GM18502 (cell line): ENCODE measurements at regions not wholly inside any gene's neighbourhood (a gene's known extent, or its start where the extent isn't known, plus 50 kb on each side); places are given as distances from the start of the nearest gene placed in this dataset.
A peak's percentile ranks its signal among the peaks of the same experiment; 100 is the strongest.

Experiments used
- ATAC-seq: cut with Tn5 transposase; IDR thresholded peaks from one replicate; pipeline ENCODE4 v1.9.1; 2021; ENCODE audit warnings: mild to moderate bottlenecking; ENCODE audit not compliant: unreplicated experiment, poor library complexity

DNA sequence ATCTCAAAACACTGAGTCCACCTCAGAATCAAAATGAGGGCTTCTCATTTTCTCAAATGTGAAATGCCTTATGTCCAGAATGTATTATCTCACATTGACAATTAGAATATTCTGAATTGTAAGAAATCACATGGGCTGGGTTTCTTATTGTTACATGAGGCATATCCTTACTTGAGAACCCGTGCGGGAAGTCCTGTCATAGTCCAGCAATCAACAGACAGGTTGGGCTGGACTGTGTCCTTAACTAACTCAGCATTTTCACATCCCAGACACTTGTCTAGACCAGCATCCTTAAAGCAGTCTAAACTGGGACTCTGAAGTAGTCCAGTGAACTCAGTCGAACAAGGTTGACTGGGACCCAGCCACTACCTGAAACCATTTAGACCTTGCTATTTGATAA lies 267.6 kb downstream of the CETN3 start:
- no peak for ATAC-seq

GRCh38 chr5:90136952-90137528 lies 272.5 kb downstream of the CETN3 start:
- ATAC-seq, result no peak

DNA sequence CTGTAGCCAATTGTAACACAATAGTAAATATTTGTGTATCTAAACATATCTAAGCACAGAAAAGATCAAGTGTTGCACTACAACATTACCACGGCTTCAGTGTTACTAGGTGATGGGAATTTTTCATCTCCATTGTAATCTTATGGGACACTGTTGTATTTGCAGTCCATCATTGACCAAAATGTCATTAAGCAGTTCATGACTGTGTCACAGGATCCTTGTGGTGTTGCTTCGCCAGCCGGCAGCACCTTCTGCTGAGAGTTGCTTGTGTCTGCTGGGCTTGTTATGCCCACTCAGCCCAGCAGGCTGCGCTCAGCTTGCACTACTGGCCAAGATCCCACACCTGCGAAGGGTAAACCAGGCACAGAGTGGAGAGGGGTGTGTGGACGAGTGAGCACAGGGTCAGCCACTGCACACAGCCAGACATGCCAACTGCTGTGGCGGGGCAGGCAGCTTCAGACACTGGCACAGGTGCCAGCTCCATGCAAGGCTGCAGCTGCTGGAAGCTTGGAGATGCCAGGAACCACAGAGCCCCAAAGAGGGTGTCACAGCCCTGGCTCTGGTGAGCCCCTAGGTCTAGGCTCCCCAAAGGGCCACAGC lies 273.7 kb downstream of the CETN3 start:
- ATAC-seq, result no peak

DNA sequence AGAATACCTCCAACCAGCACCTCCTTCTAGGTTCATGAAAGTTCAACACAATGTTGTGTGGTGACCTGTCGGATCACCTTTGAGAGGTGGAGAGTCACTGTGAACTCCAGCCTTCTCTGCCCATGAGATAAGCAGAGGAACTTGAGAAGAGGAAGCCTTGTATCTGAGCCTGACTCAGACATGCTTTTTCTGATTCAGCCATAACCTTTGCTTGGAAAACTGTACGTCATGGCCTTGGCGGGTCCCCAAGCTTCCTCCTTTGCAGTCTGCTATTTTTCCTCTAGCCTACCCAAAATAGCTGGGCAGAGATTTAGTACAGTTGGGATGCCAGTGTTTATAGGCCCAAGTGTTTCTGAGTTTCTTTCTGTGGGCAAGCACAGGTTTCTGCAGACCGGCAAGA lies 274.7 kb downstream of the CETN3 start:
- ATAC-seq, result no peak

DNA sequence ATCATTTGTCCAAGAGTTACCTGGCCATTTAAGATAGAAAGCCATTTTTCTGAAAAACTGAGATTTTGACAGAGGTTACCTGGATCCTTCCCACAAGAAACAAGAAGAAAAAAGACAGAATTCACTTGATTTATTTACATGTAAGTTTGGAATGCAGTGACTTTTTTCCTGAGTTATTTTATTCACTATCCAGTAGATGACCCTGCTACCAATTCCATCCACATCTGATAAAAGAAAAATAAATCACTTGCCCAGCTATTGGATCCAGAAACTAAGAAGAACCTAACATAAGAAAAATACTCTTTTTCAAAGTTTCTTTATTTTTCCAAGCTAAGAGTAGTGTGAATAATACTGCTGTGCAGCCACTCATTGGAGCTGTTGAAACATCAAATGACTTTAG lies 275.2 kb downstream of the CETN3 start:
- no peak for ATAC-seq

DNA sequence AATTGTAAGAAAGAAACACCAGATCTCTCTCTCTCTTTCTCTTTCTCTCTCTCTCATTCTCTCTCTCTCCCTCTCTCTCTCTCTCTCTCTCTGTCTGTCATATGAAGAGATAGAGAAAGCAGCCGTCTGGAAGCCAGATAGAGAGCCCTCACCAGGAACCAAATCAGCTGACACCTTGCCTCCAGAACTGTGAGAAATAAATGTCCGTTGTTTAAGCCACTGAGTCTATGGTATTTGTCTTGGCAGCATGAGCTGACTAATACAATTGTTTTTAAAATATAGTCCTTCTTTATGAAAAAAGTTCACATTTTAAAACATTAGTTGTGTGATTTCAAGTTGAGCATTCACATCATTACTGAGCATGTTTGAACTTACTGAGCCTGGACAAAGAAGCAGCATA lies 275.6 kb downstream of the CETN3 start:
- no peak for ATAC-seq

DNA sequence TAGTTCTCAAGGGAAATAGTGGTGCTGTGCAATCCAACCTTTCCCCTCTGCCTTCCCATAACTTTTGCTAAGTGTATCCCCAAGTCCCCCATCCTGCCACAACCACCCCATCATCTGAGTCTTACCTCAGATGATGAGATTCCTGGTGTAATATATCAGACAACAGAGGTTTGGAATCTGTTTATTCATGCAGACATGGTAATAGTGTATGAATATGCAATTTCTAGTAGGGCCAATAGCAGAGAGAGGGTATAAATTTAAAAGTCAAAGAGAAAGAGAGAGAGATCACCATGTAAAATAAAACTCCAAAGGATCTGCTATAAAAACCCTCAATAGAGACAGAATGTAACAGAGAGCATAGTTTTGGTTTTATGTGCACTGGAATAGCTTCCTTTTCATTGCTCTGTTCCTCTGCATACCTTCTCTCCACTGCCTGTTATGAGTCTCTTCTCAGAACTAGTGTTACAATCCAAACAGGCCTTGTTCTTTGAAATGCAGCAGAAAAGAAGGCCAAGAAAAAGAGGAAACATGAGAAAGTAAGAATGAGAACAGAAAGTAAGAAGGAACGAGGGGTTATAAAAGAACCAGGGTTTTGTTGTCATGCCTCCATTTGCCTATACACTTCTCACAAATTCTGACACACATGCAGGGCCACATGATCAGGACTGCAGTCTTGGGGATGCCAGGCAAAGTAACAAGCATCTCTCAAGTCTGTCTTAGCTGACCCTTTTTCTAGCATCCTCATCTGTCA lies 278.0 kb downstream of the CETN3 start:
- peak; percentile 86 for ATAC-seq

DNA sequence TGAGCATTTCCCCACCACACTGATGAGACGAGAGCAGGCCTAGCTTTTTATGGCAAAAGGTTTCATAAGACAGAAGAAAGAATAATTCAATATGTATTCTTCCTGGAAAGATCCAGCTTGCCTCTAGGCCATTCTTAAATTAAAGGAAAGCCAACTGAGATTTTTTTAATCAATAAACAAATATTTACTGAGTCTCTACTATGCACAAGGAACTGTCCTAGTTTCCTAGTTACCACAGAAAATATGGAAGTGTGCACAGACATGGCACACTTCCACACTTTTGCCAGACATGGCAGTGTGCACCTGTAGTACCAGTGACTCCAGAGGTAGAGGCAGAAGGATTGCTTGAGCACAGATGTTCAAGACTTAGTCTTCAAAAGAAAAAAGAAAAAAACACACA lies 281.0 kb downstream of the CETN3 start:
- no peak for ATAC-seq

GRCh38 chr5:90119531-90119971 lies 290.0 kb downstream of the CETN3 start:
- no peak for ATAC-seq

GRCh38 chr5:90117005-90117404 lies 292.6 kb downstream of the CETN3 start:
- ATAC-seq, result no peak

GRCh38 chr5:90113108-90113507 lies 296.4 kb downstream of the CETN3 start:
- no peak for ATAC-seq

GRCh38 chr5:90112033-90112692 lies 297.4 kb downstream of the CETN3 start:
- no peak for ATAC-seq

DNA sequence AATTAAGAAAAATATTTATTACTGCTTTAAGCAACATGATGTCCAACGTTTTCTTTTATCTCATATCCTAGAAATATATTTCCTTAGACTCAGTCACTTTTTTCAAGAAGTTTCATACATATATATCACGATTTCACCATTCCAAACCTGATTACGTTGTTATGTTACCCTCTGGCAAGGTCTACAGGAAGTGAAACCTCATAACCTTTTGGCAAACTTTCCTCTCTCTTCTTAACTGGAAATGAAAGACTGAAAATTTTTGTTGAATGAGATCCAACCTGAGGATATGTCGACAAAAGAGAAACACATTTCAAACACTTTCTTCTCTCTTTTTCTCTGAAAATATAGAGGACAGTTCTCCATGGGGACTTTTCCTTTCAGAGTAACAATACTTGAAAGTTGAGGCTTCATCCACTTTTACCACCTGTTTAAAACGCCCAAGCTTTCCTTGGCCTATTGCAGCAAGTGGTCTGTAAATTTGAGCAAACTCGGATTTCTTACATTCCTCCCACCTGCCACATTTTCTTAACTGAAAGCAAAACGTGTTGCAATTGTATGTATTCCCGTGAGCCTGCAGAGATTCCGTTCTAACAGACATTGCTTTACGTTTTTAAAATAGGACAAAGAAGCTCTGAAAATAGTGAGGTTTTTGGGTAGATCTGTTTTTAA lies 298.1 kb downstream of the CETN3 start:
- ATAC-seq, result no peak

DNA sequence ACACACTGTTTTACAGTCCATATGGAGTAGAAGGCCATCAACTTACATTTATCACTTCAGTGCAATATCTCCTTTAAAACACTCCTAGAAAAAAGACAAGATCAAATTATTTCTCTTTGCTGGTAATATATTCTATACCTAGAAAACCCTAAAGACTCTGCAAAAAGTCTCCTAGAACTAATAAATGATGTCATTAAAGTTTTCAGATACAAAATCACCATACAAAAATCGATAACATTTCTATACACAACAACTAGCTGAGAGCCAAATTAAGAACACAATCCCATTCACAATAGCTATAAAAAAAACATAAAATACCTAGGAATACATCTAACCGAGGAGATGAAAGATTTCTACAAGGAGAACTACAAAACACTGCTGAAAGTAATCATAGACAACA lies 300.3 kb downstream of the CETN3 start:
- ATAC-seq, result no peak

DNA sequence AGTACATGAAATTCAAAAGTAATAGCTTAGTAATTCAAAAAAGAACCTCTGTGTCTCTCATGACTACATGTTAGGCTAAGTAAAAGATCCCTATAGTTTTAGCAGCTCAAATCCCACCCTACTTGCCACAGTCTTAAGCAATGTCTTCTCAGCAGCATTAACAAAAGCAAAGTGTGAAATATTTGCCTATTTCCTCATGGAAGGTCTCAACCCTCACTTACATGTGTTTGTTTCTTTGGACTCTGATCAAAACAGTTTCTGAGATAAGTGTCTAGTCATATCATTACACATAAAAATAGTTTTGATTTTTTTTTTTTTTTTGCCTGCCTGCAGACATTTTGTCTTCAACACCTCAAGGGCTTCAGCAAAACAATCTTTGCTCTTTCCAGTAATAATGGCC lies 310.5 kb downstream of the CETN3 start:
- ATAC-seq, result no peak

- no peak for ATAC-seq
These were observed 312.5 kb downstream of the CETN3 start for GRCh38 chr5:90097082-90097477.

DNA sequence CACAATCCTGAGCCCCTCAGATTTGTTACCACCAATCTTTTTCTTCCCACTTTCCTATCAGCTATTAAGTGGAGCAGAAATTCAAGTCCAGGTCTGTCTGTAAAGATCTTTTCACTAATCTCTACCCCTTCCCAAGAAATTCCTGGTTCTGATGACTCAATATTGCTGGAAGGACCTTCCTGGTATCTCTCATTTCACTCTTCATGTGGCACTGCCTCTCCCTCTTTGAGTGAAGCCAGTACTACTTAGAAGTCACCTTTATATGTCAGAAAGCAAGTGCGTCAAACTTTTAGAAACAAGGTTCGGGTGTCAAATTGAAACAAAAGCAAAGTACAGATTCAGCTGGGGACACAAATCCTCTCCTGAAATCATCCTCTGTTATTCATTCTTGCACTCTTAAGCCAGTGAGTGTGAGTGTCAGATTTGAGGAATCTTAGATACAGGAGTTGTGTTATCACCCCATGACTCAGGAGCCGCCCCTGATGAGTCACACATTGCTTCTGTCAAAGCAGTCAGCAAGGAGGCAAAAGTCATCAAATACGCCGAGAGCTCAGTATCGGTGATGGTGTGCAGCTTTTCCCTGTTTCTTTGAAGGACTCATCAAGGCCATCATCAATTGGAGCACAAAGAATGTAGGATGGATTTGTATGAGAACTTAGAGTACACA lies 313.0 kb downstream of the CETN3 start:
- no peak for ATAC-seq

DNA sequence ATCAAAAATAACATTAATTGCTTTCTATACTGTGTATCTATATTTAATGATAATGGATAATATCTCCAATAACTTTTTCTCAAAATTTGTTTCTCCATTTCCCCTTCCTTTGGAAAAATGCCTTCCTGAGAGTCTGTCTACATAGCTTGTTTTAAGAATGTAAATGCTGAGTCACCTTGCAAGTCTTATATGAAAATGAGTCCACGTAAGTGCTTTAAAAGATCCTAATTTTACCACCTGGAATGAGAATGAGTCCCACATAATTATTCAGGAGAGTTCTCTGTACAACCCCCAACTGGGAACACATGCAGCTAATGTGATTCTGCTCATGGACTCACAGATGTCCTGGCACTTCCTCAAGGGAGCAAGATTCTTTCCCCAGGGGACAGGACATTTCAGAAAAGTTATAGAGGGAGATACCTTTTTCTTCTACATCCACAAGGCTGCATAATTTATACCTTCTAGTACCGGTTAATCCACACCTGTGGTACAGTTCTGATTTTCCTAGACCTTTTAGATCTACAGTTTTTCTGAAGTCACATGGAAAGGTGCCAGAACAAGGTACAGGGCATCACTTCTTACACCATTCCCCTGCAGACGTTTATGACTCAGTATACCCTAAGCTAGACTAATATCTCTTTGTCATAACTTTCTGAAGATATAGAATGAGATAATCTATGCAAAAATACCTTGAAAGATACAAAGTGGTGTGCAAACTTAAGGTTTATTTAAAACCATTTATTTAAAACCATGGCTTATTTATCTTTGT lies 314.1 kb downstream of the CETN3 start:
- no peak for ATAC-seq

GRCh38 chr5:90093751-90094485 lies 315.6 kb downstream of the CETN3 start:
- ATAC-seq, result no peak
